Cardiac muscle cell (in vitro differentiated cells and primary cell): ENCODE measurements at regions not wholly inside any gene's neighbourhood (a gene's known extent, or its start where the extent isn't known, plus 50 kb on each side); places are given as distances from the start of the nearest gene placed in this dataset.
A peak's percentile ranks its signal among the peaks of the same experiment; 100 is the strongest.

Experiments
- DNase-seq, 2 donors: peaks; one replicate each; pipeline versions ENCODE4 v3.0.0 to v3.0.0-alpha.2; 2010 to 2017; ENCODE audit warnings: low read depth in 1 of 2, low spot score in 1 of 2
- H3K27ac ChIP-seq: fragments of 200-600 bp; sonication (generic); 2 replicates; pipeline ENCODE4 v1.5.1; 2016
- H3K27me3 ChIP-seq: fragments of 200-600 bp; sonication (generic); 2 replicates; pipeline ENCODE4 v1.6.0; 2016; ENCODE audit warnings: control low read depth
- H3K36me3 ChIP-seq: fragments of 200-600 bp; sonication (generic); 2 replicates; pipeline ENCODE4 v1.5.1; 2016; ENCODE audit warnings: control low read depth
- H3K4me1 ChIP-seq: fragments of 200-600 bp; sonication (generic); 2 replicates; pipeline ENCODE4 v1.8.1; 2017; ENCODE audit warnings: low read depth, mild to moderate bottlenecking, mixed run types
- H3K4me3 ChIP-seq: fragments of 200-600 bp; sonication (generic); 2 replicates; pipeline ENCODE4 v1.5.1; 2016; ENCODE audit warnings: mild to moderate bottlenecking
- H3K9me3 ChIP-seq: fragments of 200-600 bp; sonication (generic); 2 replicates; pipeline ENCODE4 v1.5.1; 2017; ENCODE audit warnings: low read depth, mild to moderate bottlenecking, control low read depth
- TF ChIP-seq, protein P1 (sequence below): IDR thresholded peaks from 2 replicates; pipeline ENCODE4 v1.5.1; 2012; ENCODE audit warnings: low read depth, mild to moderate bottlenecking, low read length

- H3K27me3 ChIP-seq = peaks cover 16% of the 10 kb centered on the region
- TF ChIP-seq, protein P1, sequence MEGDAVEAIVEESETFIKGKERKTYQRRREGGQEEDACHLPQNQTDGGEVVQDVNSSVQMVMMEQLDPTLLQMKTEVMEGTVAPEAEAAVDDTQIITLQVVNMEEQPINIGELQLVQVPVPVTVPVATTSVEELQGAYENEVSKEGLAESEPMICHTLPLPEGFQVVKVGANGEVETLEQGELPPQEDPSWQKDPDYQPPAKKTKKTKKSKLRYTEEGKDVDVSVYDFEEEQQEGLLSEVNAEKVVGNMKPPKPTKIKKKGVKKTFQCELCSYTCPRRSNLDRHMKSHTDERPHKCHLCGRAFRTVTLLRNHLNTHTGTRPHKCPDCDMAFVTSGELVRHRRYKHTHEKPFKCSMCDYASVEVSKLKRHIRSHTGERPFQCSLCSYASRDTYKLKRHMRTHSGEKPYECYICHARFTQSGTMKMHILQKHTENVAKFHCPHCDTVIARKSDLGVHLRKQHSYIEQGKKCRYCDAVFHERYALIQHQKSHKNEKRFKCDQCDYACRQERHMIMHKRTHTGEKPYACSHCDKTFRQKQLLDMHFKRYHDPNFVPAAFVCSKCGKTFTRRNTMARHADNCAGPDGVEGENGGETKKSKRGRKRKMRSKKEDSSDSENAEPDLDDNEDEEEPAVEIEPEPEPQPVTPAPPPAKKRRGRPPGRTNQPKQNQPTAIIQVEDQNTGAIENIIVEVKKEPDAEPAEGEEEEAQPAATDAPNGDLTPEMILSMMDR = no peak
- no peak for DNase-seq
- H3K27ac ChIP-seq = no peak overlapping the region
- H3K4me1 ChIP-seq = peaks cover 8% of the 10 kb centered on the region
- H3K36me3 ChIP-seq = no peaks in the 10 kb centered on the region
- no peak overlapping the region for H3K4me3 ChIP-seq
- H3K9me3 ChIP-seq = no peaks in the 10 kb centered on the region
Measured at GRCh38 chr2:176521878-176522670, 252.8 kb downstream of the MTX2 start.

DNA sequence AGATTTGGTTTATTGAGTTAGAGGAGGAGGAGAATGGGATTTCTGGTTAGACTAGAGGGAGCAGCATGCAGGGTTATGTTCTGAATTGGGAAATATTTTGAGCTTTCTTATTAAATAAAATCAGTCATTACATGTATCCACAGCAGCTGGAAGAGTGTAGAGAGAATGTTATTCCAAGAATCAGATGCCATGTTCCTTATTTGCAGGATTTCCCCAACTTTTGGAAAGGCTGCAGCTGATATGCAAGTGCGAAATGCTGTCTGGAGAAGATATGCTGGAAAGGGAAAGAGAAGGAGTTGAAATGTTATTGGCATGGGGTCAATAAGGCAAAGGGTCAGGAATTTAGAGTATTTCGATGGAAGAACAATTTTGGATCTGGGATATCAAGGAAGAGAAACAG lies 255.8 kb downstream of the MTX2 start:
- peak in 1 of 2 donors; percentile 45 for DNase-seq
- Histone ChIP-seq H3K9me3 (no peaks in the 10 kb centered on the region), H3K4me1 (no peaks in the 10 kb centered on the region), H3K27me3 (peaks cover 42% of the 10 kb centered on the region), H3K36me3 (no peaks in the 10 kb centered on the region), H3K27ac (no peak overlapping the region), H3K4me3 (no peak overlapping the region)
- TF ChIP-seq, protein P1 = no peak

GRCh38 chr2:176526995-176527901 lies 258.0 kb downstream of the MTX2 start:
- Histone ChIP-seq H3K4me3 (no peak overlapping the region), H3K27ac (no peak overlapping the region), H3K27me3 (peaks cover 40% of the 10 kb centered on the region), H3K36me3 (no peaks in the 10 kb centered on the region), H3K4me1 (no peaks in the 10 kb centered on the region), H3K9me3 (no peaks in the 10 kb centered on the region)
- TF ChIP-seq, protein P1 = no peak
- peak in 1 of 2 donors; percentile 49 for DNase-seq

GRCh38 chr2:176531608-176532007 lies 262.4 kb downstream of the MTX2 start:
- DNase-seq = peak in 1 of 2 donors; percentile 70
- H3K4me1 ChIP-seq = no peaks in the 10 kb centered on the region
- no peak overlapping the region for H3K27ac ChIP-seq
- H3K9me3 ChIP-seq = no peaks in the 10 kb centered on the region
- TF ChIP-seq, protein P1 = no peak
- no peaks in the 10 kb centered on the region for H3K36me3 ChIP-seq
- peaks cover 36% of the 10 kb centered on the region for H3K27me3 ChIP-seq
- H3K4me3 ChIP-seq = no peak overlapping the region

- Histone ChIP-seq H3K9me3 (no peaks in the 10 kb centered on the region), H3K36me3 (no peaks in the 10 kb centered on the region), H3K4me3 (no peak overlapping the region), H3K4me1 (no peaks in the 10 kb centered on the region), H3K27ac (no peak overlapping the region), H3K27me3 (peaks cover 21% of the 10 kb centered on the region)
- TF ChIP-seq, protein P1 = no peak
- DNase-seq = peak in 1 of 2 donors; percentile 34
Measured at GRCh38 chr2:176533505-176534193, 264.4 kb downstream of the MTX2 start.
